ENCODE measurements at regions not wholly inside any gene's neighbourhood (a gene's known extent, or its start where the extent isn't known, plus 50 kb on each side); places are given as distances from the start of the nearest gene placed in this dataset.

- in situ Hi-C loops (cut with MboI; ENCODE audit: low sequenced_read_pairs), result no loop called here
Measured at GRCh38 chr20:11429889-11430519, 487.7 kb upstream of the BTBD3 start.

- in situ Hi-C loops (cut with MboI; ENCODE audit: low sequenced_read_pairs), result no loop called here
Measured at GRCh38 chr20:11430652-11431051, 487.0 kb upstream of the BTBD3 start.

GRCh38 chr20:11431621-11432020, 486.1 kb upstream of the BTBD3 start:
- in situ Hi-C loops (cut with MboI; ENCODE audit: low sequenced_read_pairs), result no loop called here

GRCh38 chr20:11432407-11432806, 485.3 kb upstream of the BTBD3 start:
- in situ Hi-C loops (cut with MboI; ENCODE audit: low sequenced_read_pairs), result no loop called here

- in situ Hi-C loops (cut with MboI; ENCODE audit: low sequenced_read_pairs), result no loop called here
Measured at GRCh38 chr20:11436113-11436905, 481.4 kb upstream of the BTBD3 start.

GRCh38 chr20:11437090-11437489, 480.6 kb upstream of the BTBD3 start:
- in situ Hi-C loops (cut with MboI; ENCODE audit: low sequenced_read_pairs), result no loop called here

- in situ Hi-C loops (cut with MboI; ENCODE audit: low sequenced_read_pairs), result no loop called here
Measured at GRCh38 chr20:11437611-11438380, 479.9 kb upstream of the BTBD3 start.

GRCh38 chr20:11438412-11438811, 479.3 kb upstream of the BTBD3 start:
- in situ Hi-C loops (cut with MboI; ENCODE audit: low sequenced_read_pairs), result no loop called here

GRCh38 chr20:11443382-11444119, 474.1 kb upstream of the BTBD3 start:
- in situ Hi-C loops (cut with MboI; ENCODE audit: low sequenced_read_pairs), result no loop called here

- in situ Hi-C loops (cut with MboI; ENCODE audit: low sequenced_read_pairs), result no loop called here
Measured at GRCh38 chr20:11445161-11445560, 472.5 kb upstream of the BTBD3 start.

- in situ Hi-C loops (cut with MboI; ENCODE audit: low sequenced_read_pairs), result no loop called here
Measured at GRCh38 chr20:11445891-11446290, 471.8 kb upstream of the BTBD3 start.

GRCh38 chr20:11447371-11448100, 470.2 kb upstream of the BTBD3 start:
- in situ Hi-C loops (cut with MboI; ENCODE audit: low sequenced_read_pairs), result no loop called here

- in situ Hi-C loops (cut with MboI; ENCODE audit: low sequenced_read_pairs), result no loop called here
Measured at GRCh38 chr20:11448554-11448953, 469.1 kb upstream of the BTBD3 start.

GRCh38 chr20:11451793-11452291, 465.9 kb upstream of the BTBD3 start:
- in situ Hi-C loops (cut with MboI; ENCODE audit: low sequenced_read_pairs), result no loop called here

- in situ Hi-C loops (cut with MboI; ENCODE audit: low sequenced_read_pairs), result no loop called here
Measured at GRCh38 chr20:11452326-11452725, 465.4 kb upstream of the BTBD3 start.

- in situ Hi-C loops (cut with MboI; ENCODE audit: low sequenced_read_pairs), result no loop called here
Measured at GRCh38 chr20:11453430-11453829, 464.3 kb upstream of the BTBD3 start.

- in situ Hi-C loops (cut with MboI; ENCODE audit: low sequenced_read_pairs), result no loop called here
Measured at GRCh38 chr20:11454966-11455799, 462.5 kb upstream of the BTBD3 start.

GRCh38 chr20:11457488-11457887, 460.2 kb upstream of the BTBD3 start:
- in situ Hi-C loops (cut with MboI; ENCODE audit: low sequenced_read_pairs), result no loop called here

All from HL-60/S4 treated with phorbol 12-myristate 13-acetate at 8.2 ng/mL for 4 days and 3 days (cell line).